HepG2 (cell line): ENCODE measurements at regions not wholly inside any gene's neighbourhood (a gene's known extent, or its start where the extent isn't known, plus 50 kb on each side); places are given as distances from the start of the nearest gene placed in this dataset.

Experiments used
- EHMT2 ChIP-seq: fragments of 200-600 bp; sonication (generic); IDR thresholded peaks from 2 replicates; pipeline ENCODE4 v1.7.0; 2017; ENCODE audit warnings: antibody characterized with exemption, low read depth, low read length, borderline replicate concordance
- MAF1 ChIP-seq: sonication (generic); formaldehyde crosslinking; IDR thresholded peaks from 2 replicates; pipeline ENCODE4 v1.5.0; 2020; ENCODE audit warnings: missing genetic modification reagents, borderline replicate concordance
- MAZ ChIP-seq, 2 experiments: sonication (generic) in 1 of 2; formaldehyde crosslinking in 1 of 2; IDR thresholded peaks; 2 replicates each; pipeline versions ENCODE4 v1.5.0 to v1.6.1; 2012 to 2020; ENCODE audit warnings: low read depth in 2 of 2, mild to moderate bottlenecking in 2 of 2, borderline replicate concordance in 1 of 2, improper control_type of control experiment in 1 of 2, low read length in 1 of 2, missing genetic modification reagents in 1 of 2, moderate library complexity in 1 of 2
- MXD1 ChIP-seq: sonication (generic); formaldehyde crosslinking; IDR thresholded peaks from 2 replicates; pipeline ENCODE4 v1.4.0; 2020; ENCODE audit warnings: mild to moderate bottlenecking, missing genetic modification reagents
- PHF8 ChIP-seq: sonication (generic); formaldehyde crosslinking; IDR thresholded peaks from 2 replicates; pipeline ENCODE4 v1.5.0; 2020; ENCODE audit warnings: missing genetic modification reagents
- SNAPC2 ChIP-seq: sonication (generic); formaldehyde crosslinking; IDR thresholded peaks from 2 replicates; pipeline ENCODE4 v1.8.1; 2022; ENCODE audit warnings: mild to moderate bottlenecking, missing genetic modification reagents
- TOE1 ChIP-seq: sonication (generic); formaldehyde crosslinking; IDR thresholded peaks from 2 replicates; pipeline ENCODE4 v1.4.0; 2020; ENCODE audit warnings: mild to moderate bottlenecking, missing genetic modification reagents
- ZNF142 ChIP-seq: sonication (generic); formaldehyde crosslinking; IDR thresholded peaks from 2 replicates; pipeline ENCODE4 v1.4.0; 2020; ENCODE audit warnings: missing genetic modification reagents
- ZNF264 ChIP-seq: sonication (generic); formaldehyde crosslinking; IDR thresholded peaks from 2 replicates; pipeline ENCODE4 v1.4.0; 2020; ENCODE audit warnings: missing genetic modification reagents
- ZNF30 ChIP-seq: sonication (generic); formaldehyde crosslinking; IDR thresholded peaks from 2 replicates; pipeline ENCODE4 v1.5.0; 2020; ENCODE audit warnings: mild to moderate bottlenecking, missing genetic modification reagents
- ZNF557 ChIP-seq: sonication (generic); formaldehyde crosslinking; IDR thresholded peaks from 2 replicates; pipeline ENCODE4 v1.4.0; 2020; ENCODE audit warnings: missing genetic modification reagents
- ZNF740 ChIP-seq: sonication (generic); formaldehyde crosslinking; IDR thresholded peaks from 2 replicates; pipeline ENCODE4 v1.4.0; 2020; ENCODE audit warnings: missing genetic modification reagents
- TF ChIP-seq, protein P1 (sequence below): sonication (generic); formaldehyde crosslinking; IDR thresholded peaks from 2 replicates; pipeline ENCODE4 v1.5.0; 2020; ENCODE audit warnings: missing genetic modification reagents
- TF ChIP-seq, protein P2 (sequence below): sonication (generic); formaldehyde crosslinking; IDR thresholded peaks from 2 replicates; pipeline ENCODE4 v1.9.0; 2021; ENCODE audit warnings: missing genetic modification reagents, borderline replicate concordance

GRCh38 chr5:92969781-92970237 lies 611.2 kb downstream of the NR2F1-AS1 start (continued):
- TF ChIP-seq MAF1 (CRISPR knock-in tag) (no peak), ZNF557 (CRISPR knock-in tag) (no peak), PHF8 (no peak), ZNF740 (no peak), ZNF142 (no peak), MXD1 (CRISPR knock-in tag) (no peak), EHMT2 (peak; percentile 81; the same call in 1 of the 2 replicates), ZNF30 (CRISPR knock-in tag) (no peak), ZNF264 (no peak), TOE1 (CRISPR knock-in tag) (no peak), SNAPC2 (CRISPR knock-in tag) (no peak), MAZ (IDR thresholded peaks at IDR 0.05; ENCODE audit: borderline replicate concordance, low read depth, low read length) (no peak), MAZ (CRISPR knock-in tag; IDR thresholded peaks at IDR 0.05; ENCODE audit: low read depth) (no peak)
- TF ChIP-seq, protein P1, sequence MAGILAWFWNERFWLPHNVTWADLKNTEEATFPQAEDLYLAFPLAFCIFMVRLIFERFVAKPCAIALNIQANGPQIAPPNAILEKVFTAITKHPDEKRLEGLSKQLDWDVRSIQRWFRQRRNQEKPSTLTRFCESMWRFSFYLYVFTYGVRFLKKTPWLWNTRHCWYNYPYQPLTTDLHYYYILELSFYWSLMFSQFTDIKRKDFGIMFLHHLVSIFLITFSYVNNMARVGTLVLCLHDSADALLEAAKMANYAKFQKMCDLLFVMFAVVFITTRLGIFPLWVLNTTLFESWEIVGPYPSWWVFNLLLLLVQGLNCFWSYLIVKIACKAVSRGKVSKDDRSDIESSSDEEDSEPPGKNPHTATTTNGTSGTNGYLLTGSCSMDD, result no peak
- TF ChIP-seq, protein P2, sequence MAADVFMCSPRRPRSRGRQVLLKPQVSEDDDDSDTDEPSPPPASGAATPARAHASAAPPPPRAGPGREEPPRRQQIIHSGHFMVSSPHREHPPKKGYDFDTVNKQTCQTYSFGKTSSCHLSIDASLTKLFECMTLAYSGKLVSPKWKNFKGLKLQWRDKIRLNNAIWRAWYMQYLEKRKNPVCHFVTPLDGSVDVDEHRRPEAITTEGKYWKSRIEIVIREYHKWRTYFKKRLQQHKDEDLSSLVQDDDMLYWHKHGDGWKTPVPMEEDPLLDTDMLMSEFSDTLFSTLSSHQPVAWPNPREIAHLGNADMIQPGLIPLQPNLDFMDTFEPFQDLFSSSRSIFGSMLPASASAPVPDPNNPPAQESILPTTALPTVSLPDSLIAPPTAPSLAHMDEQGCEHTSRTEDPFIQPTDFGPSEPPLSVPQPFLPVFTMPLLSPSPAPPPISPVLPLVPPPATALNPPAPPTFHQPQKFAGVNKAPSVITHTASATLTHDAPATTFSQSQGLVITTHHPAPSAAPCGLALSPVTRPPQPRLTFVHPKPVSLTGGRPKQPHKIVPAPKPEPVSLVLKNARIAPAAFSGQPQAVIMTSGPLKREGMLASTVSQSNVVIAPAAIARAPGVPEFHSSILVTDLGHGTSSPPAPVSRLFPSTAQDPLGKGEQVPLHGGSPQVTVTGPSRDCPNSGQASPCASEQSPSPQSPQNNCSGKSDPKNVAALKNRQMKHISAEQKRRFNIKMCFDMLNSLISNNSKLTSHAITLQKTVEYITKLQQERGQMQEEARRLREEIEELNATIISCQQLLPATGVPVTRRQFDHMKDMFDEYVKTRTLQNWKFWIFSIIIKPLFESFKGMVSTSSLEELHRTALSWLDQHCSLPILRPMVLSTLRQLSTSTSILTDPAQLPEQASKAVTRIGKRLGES, result no peak
